ENCODE measurements at regions not wholly inside any gene's neighbourhood (a gene's known extent, or its start where the extent isn't known, plus 50 kb on each side); places are given as distances from the start of the nearest gene placed in this dataset.

DNA sequence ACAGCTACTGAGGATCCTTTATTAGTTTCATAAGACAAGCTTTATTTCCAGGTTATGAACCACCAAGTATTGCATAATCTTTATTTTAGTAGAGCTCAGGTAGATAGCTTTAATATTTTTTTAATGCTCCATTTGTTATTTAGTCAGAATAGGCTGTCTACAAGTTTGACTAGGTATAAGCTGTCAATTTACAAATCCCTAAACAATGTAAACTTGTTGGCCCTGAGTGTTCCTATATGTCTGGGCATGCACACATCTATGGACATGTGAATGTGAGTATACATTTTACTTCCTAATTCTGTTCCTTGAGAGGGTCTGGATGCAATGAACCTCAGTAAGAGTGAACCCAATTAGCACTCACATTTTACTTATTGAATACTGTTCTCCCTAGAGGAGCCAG lies 722.2 kb upstream of the PTPRD start:
- DNase-seq: no peak

DNA sequence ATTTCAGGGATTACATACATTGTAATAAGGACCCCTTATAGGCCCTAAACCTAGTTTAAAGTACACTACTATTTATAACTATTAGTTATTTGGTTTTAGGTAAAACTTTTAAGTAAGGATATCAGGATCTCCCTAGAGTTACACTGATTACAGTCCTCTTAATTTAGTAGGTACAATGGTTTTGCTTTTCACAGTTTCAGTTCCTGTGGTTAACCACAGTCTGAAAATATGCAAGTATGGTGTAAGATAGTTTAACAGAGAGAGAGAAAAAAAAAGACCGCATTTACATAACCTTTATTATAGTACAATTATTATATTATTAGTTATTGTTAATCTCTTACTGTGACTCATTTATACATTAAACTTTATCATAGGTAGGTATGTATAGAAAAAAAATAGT lies 725.3 kb upstream of the PTPRD start:
- no peak for DNase-seq

DNA sequence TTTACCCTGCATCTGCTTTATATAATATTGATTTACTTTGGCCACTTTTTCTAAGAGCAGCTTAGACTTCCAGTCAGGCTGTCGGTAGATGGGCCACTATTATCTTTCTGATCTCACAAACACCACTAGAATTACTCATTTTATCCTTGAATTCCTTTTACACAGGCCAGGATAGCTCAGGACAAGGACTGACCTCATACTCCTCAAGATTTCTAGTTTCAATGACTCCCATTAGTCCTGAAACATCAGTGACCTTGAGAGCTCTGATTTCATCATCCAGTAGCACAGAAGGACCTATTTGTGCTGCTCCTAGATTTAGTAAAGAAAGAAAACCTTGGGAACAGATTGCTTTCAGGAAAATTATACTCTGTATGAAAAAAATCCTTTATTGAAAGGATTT lies 727.9 kb upstream of the PTPRD start:
- DNase-seq: no peak

DNA sequence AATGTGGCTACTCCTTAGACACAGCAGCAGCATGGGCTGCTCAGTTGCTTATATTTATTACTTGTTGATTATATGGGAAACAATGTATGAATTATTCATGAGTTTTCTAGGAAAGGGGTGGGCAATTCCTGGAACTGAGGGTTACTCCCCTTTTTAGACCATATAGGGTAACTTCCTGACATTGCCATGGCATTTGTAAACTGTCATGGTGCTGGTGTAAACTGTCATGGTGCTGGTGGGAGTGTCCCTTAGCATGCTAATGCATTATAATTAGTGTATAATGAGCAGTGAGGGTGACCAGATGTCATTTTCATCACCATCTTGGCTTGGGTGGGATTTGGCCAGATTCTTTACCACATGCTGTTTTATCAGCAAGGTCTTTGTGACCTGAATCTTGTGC lies 734.6 kb upstream of the PTPRD start:
- no peak for DNase-seq

DNA sequence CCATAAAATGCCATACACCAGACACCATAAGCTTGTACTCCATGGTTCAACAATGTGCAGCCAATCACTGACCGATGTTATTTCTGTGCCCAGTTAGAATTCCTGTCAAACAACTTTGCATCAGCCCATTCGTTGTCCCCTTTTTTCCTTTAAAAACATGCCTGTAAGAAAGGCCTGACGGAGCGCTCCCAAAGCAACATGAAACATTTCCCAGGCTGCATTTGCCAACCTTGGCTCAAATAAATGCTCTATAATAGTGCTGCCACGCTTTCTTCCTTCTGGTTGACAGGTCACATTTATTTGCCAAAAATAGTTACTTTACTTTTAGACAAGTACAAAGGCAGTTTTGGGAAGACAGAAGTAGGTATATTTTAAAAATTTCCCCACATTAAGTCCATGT lies 735.6 kb upstream of the PTPRD start:
- DNase-seq: no peak

DNA sequence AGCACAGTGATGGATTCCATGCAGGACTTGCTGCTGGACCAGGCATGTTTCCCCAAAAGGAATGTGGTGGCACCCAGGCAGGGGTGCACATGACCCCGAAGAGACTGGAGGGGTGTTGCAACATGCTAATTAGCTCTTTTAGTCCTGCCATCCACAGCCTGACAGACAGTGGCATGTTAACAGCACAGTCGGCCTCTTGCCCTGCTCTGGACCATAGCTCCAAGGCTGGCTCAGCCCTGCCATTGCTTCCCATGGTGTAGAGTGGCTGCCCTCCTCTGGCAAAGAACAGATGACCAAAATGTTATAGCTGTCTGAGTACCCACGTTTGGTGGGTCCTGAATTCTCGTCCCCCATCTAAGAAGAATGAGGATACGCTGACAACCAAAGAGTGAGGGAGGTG lies 736.4 kb upstream of the PTPRD start:
- no peak for DNase-seq

DNA sequence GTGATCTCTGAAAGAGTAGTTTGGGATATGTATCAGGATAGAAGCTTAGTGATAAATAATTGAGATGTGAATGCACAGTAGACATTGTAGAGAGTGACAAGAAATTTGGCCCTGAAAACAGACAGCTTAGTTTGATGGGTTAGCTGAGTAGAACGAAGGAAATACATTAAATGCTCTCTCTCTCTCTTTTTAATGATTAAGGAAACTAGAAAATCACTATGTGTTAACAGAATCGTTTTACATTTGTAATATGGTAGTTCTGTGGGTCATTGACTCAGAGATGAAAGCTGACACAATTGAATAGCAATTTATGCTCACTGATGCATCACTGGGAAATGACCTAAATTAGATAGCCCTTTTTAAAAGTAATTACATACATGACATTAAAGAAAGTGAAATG lies 739.8 kb upstream of the PTPRD start:
- DNase-seq: no peak

DNA sequence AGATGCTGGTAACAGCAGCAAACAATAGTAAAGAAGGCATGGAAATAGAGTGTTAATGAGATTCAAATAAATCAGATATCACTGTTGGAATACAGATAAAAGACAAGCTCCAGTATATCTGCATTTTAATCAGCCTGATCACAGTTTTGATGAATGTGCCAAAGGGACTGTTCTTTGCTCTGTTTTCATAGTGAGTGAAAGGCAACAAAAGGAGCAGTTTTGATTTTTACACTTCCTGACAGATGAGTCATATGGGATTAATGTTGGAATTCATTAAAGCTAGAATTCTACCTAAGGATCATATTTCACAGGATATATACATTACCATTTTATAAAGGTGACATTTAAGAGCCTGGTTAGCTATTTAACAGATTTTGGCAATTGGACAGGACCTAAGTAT lies 743.3 kb upstream of the PTPRD start:
- DNase-seq: no peak

DNA sequence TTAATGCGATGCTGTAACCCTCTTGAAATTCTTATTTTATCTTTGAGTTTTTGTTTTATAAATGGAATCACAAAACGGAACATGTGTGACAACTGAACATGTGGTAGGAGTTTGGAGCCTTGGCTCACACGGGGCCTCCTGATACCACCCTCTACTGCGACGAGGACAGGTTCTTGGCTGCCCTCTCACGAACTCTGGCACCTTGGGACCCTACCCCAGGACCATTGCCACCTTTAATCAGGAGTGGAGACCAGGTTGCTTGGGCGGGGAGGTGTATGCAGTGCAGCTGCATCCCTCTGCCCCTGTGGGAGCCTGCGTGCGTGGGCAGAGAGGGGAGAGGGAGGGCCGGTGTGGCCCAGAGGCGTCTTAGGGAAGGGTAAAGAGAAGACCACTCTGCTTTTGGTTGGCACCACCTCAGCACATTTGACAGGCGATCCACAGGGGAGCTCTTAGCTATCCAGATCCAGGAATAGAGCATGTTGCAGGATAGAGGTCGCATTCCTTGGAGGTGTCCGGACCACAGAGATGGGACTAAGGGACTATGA lies 753.9 kb upstream of the PTPRD start:
- DNase-seq: no peak

DNA sequence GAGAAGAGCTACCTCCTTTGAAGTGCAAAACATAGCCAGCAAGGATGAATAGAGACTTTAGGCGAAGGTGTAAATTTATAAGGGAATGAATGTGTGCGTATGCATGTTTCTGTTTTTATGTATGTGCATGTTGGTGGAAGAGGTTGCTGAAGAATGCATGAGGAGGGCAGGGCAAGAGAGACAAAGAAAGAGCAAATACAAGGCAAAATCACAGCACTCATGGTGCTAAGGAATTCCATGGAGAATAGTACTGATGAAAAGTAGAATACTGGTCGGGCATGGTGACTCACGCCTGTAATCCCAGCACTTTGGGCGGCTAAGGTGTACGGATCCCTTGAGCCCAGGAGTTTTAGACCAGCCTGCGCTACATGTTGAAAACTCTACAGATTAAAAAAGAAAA lies 762.1 kb upstream of the PTPRD start:
- no peak for DNase-seq

DNA sequence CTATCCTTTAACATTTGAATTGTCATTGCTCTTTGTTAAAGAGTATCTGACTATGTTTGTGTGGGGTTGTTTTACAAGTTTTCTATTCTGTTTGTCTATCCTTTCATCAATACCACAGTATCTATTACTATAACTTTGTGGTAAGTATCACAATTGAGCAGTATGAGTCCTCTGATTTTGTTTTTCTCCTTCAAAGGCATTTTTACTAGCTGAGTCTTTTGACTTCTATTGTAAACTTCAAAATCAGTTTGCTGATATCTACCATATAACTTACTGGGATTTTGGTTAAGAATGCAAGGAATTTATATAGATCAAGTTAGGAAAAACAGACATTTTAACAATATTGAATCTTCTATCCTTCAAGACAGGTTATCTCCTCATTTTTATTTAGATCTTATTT lies 789.8 kb upstream of the PTPRD start:
- no peak for DNase-seq

DNA sequence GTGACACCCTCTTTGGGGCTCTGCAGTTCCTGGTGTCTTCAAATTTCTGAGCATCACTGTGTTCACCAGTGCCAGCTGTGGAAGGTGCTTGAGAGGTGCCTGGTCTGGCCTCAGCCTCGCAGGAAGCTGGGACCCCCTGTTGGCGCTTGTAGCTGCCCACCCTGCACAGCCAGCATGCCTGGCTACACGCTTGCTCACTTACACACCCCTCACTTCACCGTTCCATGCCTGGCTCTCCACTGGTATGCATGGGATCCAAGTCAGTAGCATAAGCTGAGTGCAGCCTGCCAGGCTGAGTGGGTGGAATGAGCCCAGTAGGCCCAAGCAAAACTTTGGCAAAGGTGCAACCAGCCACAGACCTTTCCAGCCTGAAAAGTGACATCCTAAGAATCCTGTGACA lies 801.4 kb upstream of the PTPRD start:
- DNase-seq: no peak

DNA sequence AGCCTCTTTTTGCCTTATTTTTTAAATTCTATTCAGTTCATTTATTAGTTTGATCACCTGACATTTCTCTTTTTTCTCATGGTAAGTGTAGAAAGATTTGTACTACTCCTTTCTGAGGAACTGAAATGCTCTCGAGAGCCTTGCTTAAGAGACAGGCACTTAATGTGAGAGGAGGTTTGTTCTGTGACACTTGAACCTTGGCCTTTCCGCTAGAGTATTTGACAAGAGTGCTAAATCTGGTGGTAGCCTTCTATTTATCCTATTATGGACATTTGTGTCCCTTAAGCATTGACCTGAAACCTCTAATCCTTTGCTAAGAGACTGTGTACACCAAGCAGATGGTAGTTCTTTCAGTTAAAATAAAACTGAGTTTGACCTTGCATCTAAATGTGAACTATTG lies 805.0 kb upstream of the PTPRD start:
- no peak for DNase-seq

DNA sequence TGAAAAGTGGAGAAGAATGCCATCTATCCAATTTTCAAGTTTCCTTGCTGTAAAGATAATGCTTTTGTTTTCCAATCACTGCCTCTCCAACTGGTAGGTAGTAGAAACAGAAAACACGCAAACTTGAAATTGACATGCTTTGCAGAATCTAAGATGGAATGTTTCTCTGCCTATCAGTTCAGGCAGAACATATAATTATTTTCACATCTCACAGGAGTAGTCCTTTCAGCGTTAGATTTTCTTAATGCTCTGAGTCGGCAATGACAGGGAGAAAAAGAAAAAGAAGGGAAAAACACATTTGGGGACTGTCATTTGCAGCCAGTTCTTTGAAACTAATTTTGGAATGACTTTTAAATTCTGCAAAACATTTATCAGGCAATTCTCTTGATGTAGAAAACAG lies 818.7 kb upstream of the PTPRD start:
- no peak for DNase-seq

DNA sequence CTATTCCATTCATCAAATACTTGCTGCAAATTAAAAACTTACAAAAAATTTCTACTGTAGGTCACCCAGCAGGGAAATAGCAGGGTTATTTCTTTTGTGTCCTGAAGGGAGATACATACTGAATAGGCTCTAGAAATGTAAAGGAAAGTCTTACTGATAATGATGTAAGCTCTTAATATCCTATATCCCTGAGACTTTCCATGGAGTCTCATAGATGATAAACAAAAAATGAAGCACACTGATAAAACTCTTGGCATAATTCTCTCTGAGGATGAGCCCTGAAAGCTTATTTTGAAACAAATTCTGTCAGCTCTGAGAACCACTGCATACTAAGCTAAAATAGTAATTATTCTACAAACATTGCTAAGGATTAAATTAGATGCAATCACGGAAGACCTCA lies 819.6 kb upstream of the PTPRD start:
- no peak for DNase-seq

DNA sequence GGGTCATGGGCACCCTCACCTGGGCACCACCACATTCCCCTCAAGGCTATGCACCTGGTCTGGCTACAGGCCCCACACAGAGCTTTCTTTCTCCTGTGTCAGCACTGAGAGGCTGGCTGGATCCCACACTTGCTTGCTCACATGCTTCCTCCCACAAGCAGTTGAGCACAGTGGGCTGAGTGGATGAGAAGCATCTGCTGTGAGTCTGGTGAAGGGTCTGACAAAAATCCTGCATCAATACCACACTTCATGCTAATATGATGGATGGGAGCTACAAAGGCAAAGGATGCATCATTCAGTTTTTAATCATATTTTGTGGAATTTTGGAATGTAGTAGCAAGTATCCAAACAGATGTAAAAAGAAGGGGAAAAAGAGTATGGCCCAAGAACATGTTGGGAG lies 830.8 kb upstream of the PTPRD start:
- DNase-seq: no peak

DNA sequence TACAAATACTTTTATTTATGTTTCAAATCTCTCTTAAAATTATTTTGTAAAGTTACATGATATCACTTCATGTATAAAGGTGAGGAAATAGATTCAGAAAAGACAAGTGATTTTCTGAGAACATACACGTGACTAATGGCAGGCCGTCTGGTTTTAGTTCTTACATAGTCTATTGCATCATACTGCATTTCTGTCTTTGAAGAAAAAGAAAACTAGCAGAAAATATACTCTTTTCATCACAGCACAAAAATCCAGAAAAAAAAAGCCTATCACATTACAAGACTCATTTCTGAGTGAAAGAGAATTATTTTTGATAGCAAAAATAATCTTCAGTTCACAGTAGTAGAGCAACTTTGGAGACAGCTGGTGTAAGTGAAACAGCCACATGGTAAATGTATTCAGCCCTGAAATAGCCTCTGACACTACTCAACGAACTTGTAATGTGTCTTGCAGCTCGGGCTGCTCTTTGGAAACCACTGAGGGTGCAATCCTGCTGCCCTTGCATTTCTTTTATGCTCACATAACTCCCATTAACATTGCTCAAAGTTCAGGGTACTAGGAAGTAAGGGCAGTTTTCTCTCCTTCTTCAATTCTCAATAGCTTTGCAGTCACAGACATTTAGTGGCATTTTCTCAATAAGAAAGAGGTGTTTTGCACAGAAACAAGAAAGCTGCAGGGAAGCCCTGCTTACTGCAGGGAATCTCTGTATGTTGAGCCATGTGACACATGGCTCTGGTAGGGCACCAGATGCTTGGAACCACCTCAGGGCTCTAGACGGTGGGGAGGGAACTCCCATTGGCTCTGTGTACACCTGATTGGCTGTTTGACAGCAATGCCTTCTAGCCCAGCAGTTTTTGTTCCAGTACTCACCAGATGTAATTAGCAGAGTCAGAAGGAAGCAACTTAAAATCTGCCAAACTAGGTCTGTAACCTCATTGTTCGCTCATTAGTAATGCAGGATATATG lies 845.3 kb upstream of the PTPRD start:
- no peak for DNase-seq

DNA sequence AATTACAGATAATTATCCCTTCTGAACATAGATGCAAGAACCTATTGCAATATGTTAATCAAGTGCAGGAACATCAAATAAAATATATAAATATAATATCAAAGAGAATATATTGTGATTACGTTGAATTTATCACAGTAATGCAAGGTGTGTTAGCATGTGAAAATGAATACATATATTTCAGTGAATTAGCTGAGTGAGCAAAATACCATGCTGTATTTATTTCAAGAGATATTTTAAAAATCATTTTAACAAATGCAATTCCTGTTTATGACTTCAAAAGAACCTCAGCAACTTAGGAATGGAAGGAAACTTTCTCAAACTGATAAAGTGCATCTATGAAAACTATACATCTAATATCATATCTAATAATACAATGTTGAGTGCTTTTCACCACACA lies 856.9 kb upstream of the PTPRD start:
- no peak for DNase-seq

DNA sequence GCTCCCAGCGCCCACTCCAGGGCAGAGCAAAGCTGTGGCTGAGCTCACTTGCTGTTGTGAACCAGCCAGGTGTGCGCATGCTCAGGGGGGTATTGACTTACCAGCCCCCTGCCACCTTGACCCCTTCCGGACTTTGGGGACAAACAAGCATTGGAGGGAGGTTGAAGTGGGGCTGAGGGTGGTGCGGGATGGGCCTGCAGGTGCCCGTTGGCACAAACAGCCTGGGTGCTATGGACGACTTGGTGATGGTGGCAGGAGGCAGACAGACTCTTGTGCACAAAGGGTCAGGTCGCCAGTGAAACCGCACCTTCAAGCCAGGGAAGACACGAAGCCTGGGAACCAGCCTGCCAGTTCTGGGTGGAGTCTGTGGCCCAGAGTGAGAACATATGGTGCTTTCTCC lies 858.5 kb upstream of the PTPRD start:
- no peak for DNase-seq

DNA sequence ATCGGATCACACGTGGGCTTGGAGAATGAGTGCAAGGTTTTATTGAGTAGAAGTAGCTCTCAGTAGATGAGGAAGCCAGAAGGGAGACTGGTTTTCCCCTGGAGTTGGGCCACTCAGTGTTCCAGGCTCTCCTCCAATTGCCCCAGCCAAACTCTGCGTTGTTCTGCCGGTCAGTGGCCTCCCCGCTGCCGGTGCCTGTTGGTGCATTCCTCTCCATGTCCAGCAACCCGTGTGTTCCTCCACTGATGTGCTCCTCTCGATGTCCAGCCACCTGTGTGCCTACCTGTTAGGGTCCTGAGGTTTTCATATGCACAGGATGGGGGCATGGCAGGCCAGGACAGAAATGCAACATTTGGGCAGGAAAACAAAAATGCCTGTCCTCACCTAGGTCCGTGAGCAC lies 888.0 kb upstream of the PTPRD start:
- DNase-seq: no peak

DNA sequence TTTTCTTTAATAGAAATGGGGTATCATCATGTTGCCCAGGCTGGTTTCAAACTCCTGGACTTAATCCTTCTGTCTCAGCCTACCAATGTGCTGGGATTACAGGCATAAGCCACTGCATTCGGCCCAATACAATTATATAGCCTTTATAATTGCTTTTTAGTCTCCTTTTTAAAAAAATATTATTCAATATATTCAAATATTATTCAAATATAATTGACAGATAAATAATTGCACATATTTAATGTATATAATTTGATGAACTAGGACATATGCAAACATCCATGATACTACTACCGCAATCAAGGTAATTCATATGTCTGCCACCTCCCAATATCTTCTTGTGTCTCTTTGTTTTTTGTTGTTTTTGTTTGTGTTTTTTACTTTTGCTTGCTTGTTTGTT lies 894.2 kb upstream of the PTPRD start:
- DNase-seq: no peak

DNA sequence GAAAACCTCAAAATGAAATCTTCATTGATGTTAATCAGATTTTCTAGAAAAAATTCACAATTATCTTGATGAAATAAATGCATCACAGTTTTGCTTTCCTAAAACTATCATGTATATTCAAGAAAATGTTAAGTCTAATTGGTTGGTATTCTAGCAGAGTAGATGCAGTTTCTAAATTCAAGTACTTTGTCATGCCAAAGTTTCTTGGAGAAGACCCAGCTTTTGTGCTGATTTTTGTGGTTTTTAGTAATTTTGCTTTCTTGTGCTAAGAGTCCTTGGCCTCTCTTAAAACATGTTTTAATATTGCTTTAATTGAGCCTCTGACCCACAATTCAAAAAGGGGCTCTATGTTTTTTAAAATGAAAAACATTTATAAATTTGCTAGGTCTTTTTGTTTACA lies 924.8 kb upstream of the PTPRD start:
- no peak for DNase-seq

DNA sequence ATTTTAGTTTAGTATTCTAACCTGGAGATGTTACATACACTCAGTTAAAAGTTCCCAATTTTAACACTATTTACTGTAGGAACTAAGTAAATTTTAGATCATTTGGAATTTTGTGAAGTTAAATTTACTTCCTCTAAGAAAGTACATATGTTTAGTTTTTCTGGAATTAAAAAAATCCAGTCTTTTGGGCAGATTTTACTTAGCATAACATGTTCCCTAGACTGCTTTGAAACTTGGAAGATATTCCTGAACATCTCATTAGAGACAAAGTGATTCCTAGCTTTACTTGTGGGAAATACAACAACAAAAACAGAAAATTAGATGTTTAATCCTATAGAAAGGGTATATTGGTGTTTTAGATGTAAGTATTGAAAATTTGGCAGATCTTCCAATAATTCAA lies 930.0 kb upstream of the PTPRD start:
- DNase-seq: no peak

DNA sequence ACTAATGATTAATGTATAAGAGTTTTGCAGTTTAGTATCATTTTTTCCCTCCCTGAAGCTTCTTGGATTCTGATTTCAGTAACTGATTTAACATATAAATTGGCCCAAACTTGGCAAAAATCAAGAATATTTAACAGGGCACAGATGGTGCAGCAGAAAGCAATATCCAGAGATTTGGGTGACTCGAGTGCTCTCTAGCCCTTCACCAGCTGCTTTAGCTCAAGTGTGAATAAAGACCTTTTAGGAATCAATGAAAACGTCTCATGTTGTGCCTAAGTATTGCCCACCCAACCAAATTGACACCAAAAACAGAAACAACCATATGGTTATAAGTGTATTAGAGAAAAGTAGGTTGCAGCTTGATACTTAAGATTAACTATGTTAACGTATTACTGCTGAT lies 933.4 kb upstream of the PTPRD start:
- DNase-seq: no peak

DNA sequence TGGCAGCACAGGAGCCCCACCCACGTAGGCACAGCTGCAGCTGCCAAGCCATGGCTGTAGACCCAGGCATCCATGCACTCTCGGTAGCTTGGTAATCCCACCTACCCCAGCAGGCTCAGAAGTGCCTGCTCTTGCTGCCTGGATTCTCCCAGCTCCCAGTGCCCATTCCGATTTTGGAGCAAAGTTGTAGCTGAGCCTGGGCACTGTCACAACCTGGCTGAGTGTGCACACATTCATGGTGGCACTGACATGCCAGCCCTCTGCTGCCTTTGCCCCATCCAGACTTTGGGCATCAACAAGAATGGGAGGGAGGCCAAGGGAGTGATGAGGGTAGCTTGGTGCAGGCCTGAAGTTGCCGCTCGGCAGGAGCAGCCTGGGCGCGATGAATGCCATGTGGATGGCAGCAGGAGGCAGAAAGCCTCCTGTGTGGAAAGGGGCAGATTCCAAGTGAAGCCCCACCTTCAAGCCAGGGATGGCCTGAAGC lies 936.6 kb upstream of the PTPRD start:
- no peak for DNase-seq

Data from inflammatory macrophage (primary cell).